Smooth muscle cell (in vitro differentiated cells): ENCODE measurements at regions not wholly inside any gene's neighbourhood (a gene's known extent, or its start where the extent isn't known, plus 50 kb on each side); places are given as distances from the start of the nearest gene placed in this dataset.

Experiments
- DNase-seq: peaks from one replicate; lab custom pipeline; 2025; ENCODE audit not compliant: unreplicated experiment; lab: John Stamatoyannopoulos, UW
- H2AFZ ChIP-seq: fragments of 200-600 bp; sonication (generic); 2 replicates; pipeline ENCODE4 v1.6.0; 2016; ENCODE audit warnings: antibody characterized with exemption, low read depth, mild to moderate bottlenecking
- H3F3A ChIP-seq: fragments of 200-600 bp; sonication (generic); 2 replicates; pipeline ENCODE4 v1.6.0; 2017; ENCODE audit warnings: antibody characterized with exemption, low read depth
- H3K27ac ChIP-seq: fragments of 200-600 bp; sonication (generic); 2 replicates; pipeline ENCODE4 v1.5.1; 2016; ENCODE audit warnings: low read depth, mild to moderate bottlenecking
- H3K27me3 ChIP-seq: fragments of 200-600 bp; sonication (generic); 2 replicates; pipeline ENCODE4 v1.6.1; 2016; ENCODE audit warnings: low read depth, mild to moderate bottlenecking
- H3K36me3 ChIP-seq: fragments of 200-600 bp; sonication (generic); 2 replicates; pipeline ENCODE4 v1.5.1; 2016; ENCODE audit warnings: low read depth
- H3K4me1 ChIP-seq: fragments of 200-600 bp; sonication (generic); 2 replicates; pipeline ENCODE4 v1.5.1; 2016; ENCODE audit warnings: low read depth
- H3K4me2 ChIP-seq: fragments of 200-600 bp; sonication (generic); 2 replicates; pipeline ENCODE4 v1.6.0; 2016; ENCODE audit warnings: mild to moderate bottlenecking
- H3K4me3 ChIP-seq: fragments of 200-600 bp; sonication (generic); 2 replicates; pipeline ENCODE4 v1.5.1; 2016; ENCODE audit warnings: mild to moderate bottlenecking
- H3K79me2 ChIP-seq: fragments of 200-600 bp; sonication (generic); 2 replicates; pipeline ENCODE4 v1.6.0; 2016; ENCODE audit warnings: low read depth, mild to moderate bottlenecking
- H3K9ac ChIP-seq: fragments of 200-600 bp; sonication (generic); 2 replicates; pipeline ENCODE4 v1.6.0; 2016; ENCODE audit warnings: low read depth
- H3K9me3 ChIP-seq: fragments of 200-600 bp; sonication (generic); replicated peaks from 2 replicates; pipeline ENCODE4 v1.5.1; 2016; ENCODE audit warnings: low read depth
- H4K20me1 ChIP-seq: fragments of 200-600 bp; sonication (generic); 2 replicates; pipeline ENCODE4 v1.6.0; 2016; ENCODE audit warnings: low read depth
- WGBS: methylation state at CpG from one replicate; pipeline ENCODE4 v1.1.7; 2016; ENCODE audit warnings: low lambda C conversion rate; 5-methylcytosine and 5-hydroxymethylcytosine counted together
- TF ChIP-seq, protein P1 (sequence below): fragments of 200-600 bp; sonication (generic); IDR thresholded peaks from 2 replicates; pipeline ENCODE4 v1.5.1; 2017; ENCODE audit warnings: borderline replicate concordance, mild to moderate bottlenecking, antibody characterized with exemption; ENCODE audit not compliant: insufficient read depth, poor library complexity, severe bottlenecking

DNA sequence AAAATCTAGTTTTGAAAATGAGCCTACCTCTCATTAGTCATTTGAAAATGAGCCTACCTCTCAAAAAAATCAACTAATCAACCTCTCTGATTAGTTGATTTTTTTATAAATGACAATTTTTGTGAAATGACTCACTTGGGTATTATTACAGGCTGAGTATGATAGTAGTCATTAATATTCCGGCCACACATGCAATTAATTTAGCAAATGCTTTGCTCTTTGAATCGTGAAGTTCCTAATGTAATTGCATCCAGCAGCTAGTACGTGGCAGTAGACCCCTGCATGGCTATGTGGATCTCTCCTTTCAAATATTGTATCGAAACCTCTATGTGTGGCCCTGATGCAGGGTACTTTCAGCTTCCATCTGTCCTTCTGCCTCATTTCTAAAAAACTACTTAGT is 245.9 kb upstream of the PHYHIPL start:
- no peaks in the 10 kb centered on the region for H3K79me2 ChIP-seq
- no peaks in the 10 kb centered on the region for H3K4me1 ChIP-seq
- no peaks in the 10 kb centered on the region for H3K36me3 ChIP-seq
- no peak overlapping the region for H2AFZ ChIP-seq
- no peak overlapping the region for H3K4me3 ChIP-seq
- no peak overlapping the region for H3K9ac ChIP-seq
- H3K27ac ChIP-seq: no peak overlapping the region
- no peak for DNase-seq
- H3K4me2 ChIP-seq: no peak overlapping the region
- WGBS: 93% methylated on average over 4 of the region's 4 CpGs
- TF ChIP-seq, protein P1, sequence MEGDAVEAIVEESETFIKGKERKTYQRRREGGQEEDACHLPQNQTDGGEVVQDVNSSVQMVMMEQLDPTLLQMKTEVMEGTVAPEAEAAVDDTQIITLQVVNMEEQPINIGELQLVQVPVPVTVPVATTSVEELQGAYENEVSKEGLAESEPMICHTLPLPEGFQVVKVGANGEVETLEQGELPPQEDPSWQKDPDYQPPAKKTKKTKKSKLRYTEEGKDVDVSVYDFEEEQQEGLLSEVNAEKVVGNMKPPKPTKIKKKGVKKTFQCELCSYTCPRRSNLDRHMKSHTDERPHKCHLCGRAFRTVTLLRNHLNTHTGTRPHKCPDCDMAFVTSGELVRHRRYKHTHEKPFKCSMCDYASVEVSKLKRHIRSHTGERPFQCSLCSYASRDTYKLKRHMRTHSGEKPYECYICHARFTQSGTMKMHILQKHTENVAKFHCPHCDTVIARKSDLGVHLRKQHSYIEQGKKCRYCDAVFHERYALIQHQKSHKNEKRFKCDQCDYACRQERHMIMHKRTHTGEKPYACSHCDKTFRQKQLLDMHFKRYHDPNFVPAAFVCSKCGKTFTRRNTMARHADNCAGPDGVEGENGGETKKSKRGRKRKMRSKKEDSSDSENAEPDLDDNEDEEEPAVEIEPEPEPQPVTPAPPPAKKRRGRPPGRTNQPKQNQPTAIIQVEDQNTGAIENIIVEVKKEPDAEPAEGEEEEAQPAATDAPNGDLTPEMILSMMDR: no peak
- no peaks in the 10 kb centered on the region for H3K9me3 ChIP-seq
- no peaks in the 10 kb centered on the region for H3K27me3 ChIP-seq
- no peaks in the 10 kb centered on the region for H3F3A ChIP-seq
- H4K20me1 ChIP-seq: no peaks in the 10 kb centered on the region

DNA sequence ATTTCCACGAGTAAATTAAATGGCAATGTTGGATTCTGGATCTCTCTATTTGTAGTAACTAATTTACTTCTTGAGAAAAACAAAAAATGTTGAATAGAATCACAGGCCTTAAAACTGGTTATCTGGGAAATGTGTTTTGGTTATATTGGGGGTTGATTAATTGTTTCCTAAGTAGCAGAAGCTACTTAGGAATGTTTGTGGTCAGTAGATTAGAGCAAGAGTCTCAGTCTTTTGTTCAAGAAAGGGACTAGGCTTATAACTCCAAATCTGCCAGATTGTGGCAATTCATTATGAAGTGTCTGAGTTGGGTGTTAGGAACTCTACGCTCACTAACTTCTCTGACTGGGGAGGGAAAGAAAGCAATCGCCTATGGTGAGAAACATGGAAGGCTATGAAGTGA is 244.3 kb upstream of the PHYHIPL start:
- Histone ChIP-seq H3K4me1 (no peaks in the 10 kb centered on the region), H3K36me3 (no peaks in the 10 kb centered on the region), H3K79me2 (no peaks in the 10 kb centered on the region), H2AFZ (no peak overlapping the region), H3K27me3 (no peaks in the 10 kb centered on the region), H4K20me1 (no peaks in the 10 kb centered on the region), H3K9me3 (no peaks in the 10 kb centered on the region), H3K27ac (no peak overlapping the region), H3K4me2 (no peak overlapping the region), H3F3A (no peaks in the 10 kb centered on the region), H3K9ac (no peak overlapping the region), H3K4me3 (no peak overlapping the region)
- 75% methylated on average over 3 of the region's 3 CpGs for WGBS
- TF ChIP-seq, protein P1: no peak
- no peak for DNase-seq

DNA sequence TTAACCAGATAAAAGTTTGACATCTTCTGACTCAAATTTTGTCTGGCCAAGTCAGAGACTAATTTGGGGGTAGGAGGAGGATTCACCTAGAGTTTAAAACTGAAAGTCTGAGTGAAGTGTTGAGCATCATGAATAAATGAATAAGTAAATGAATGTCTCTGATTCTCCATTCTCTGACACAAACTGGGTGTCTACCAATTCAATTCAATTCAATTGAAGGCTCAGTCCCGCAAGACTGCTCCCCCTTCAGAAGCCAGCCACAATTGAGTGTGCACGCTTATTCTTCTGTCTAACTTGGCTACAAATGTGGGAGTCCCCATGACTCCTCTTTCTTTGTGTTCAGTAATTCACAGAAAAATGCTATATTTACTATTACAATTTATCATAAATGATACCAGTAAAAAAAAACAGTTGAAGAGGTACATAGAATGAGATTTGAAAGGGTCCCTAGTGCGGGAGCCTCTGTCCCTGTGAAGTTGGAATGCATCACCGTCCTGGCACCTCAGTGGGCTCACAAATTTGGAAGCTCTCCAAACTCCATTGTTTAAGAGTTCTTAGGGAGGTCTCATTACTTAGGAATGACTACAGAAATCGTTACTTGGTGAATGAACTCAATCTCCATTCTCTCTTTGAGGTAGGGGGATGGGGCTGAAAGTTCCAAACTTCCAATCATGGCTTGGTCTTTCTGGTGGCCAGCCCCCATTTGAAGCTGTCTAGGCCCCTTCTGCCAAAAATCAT is 243.7 kb upstream of the PHYHIPL start:
- no peaks in the 10 kb centered on the region for H3K4me1 ChIP-seq
- TF ChIP-seq, protein P1: no peak
- H3K79me2 ChIP-seq: no peaks in the 10 kb centered on the region
- no peaks in the 10 kb centered on the region for H3K27me3 ChIP-seq
- no peaks in the 10 kb centered on the region for H3K36me3 ChIP-seq
- no peak overlapping the region for H3K4me2 ChIP-seq
- H4K20me1 ChIP-seq: no peaks in the 10 kb centered on the region
- no peak overlapping the region for H2AFZ ChIP-seq
- H3K27ac ChIP-seq: no peak overlapping the region
- no peaks in the 10 kb centered on the region for H3F3A ChIP-seq
- no peaks in the 10 kb centered on the region for H3K9me3 ChIP-seq
- no peak overlapping the region for H3K4me3 ChIP-seq
- no peak overlapping the region for H3K9ac ChIP-seq
- DNase-seq: no peak
- 93% methylated on average over 5 of the region's 5 CpGs for WGBS

DNA sequence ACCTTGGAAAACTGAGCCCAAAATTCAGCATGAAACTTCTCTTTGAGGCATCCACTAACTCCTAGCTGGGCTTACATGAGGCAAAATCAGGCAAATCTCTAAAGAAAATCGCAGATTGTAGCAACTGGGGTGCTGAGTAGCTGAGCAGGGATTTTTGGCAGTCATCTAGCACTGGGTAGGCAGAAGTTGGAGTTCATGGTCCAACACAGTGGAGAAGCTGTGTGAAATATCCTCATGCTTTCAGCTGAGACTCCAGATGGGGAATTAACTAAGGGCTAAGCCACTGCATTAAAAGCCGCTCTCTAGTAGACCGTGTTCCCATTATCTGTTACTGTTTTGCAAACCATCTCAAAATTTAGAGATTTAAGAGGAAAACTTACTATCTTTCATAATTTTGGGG is 240.1 kb upstream of the PHYHIPL start:
- no peak overlapping the region for H3K9ac ChIP-seq
- no peaks in the 10 kb centered on the region for H3F3A ChIP-seq
- no peak overlapping the region for H2AFZ ChIP-seq
- no peaks in the 10 kb centered on the region for H3K4me1 ChIP-seq
- H4K20me1 ChIP-seq: no peaks in the 10 kb centered on the region
- no peak overlapping the region for H3K27ac ChIP-seq
- no peak overlapping the region for H3K4me2 ChIP-seq
- H3K27me3 ChIP-seq: no peaks in the 10 kb centered on the region
- WGBS: 71% methylated on average over 3 of the region's 3 CpGs
- H3K79me2 ChIP-seq: no peaks in the 10 kb centered on the region
- TF ChIP-seq, protein P1: no peak
- no peak for DNase-seq
- no peak overlapping the region for H3K4me3 ChIP-seq
- no peaks in the 10 kb centered on the region for H3K36me3 ChIP-seq
- H3K9me3 ChIP-seq: no peaks in the 10 kb centered on the region
